Omental fat pad (tissue), 3 donors: ENCODE measurements at regions not wholly inside any gene's neighbourhood (a gene's known extent, or its start where the extent isn't known, plus 50 kb on each side); places are given as distances from the start of the nearest gene placed in this dataset.
"Not testable (repeated sequence)": the region's sequence is repeated elsewhere in the genome, so short reads cannot be mapped to it uniquely, and the experiment has no call there.

ENCODE experiments used
- ATAC-seq: fragments of 150-250 bp; one replicate; pipeline ENCODE4 v1.9.1; 2016; ENCODE audit warnings: mild to moderate bottlenecking, moderate library complexity; ENCODE audit not compliant: low FRiP score
- DNase-seq: peaks from one replicate; pipeline ENCODE4 v3.0.0-alpha.2; 2019; ENCODE audit warnings: low spot score
- TF ChIP-seq, protein P1 (sequence below), 3 donors: fragments of 450-650 bp; IDR thresholded peaks; one replicate each; pipeline ENCODE4 v1.5.1; 2016 to 2017; ENCODE audit warnings: antibody characterized with exemption in 3 of 3, mild to moderate bottlenecking in 3 of 3, moderate library complexity in 2 of 3

DNA sequence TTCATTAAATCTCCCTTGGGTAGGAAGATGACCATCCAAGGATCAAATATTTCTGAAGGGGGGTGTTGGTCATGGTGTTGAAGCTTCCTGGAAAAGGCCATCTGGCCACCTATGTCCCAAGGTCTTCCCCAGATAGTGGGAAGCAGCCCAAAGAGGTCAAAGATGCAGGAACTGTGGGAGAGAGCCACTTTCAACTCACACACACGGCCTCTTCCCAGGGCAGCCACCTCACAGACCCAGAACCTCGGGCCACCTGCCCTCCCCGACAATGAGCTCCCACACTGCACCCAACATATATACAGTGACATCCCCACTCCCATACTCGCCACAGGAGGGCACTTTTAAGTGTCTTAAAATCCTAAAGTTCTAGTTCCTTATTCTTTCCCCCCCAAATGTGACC is 164.5 kb upstream of the ETV3 start:
- ATAC-seq (no peak), DNase-seq (no peak)
- TF ChIP-seq, protein P1, sequence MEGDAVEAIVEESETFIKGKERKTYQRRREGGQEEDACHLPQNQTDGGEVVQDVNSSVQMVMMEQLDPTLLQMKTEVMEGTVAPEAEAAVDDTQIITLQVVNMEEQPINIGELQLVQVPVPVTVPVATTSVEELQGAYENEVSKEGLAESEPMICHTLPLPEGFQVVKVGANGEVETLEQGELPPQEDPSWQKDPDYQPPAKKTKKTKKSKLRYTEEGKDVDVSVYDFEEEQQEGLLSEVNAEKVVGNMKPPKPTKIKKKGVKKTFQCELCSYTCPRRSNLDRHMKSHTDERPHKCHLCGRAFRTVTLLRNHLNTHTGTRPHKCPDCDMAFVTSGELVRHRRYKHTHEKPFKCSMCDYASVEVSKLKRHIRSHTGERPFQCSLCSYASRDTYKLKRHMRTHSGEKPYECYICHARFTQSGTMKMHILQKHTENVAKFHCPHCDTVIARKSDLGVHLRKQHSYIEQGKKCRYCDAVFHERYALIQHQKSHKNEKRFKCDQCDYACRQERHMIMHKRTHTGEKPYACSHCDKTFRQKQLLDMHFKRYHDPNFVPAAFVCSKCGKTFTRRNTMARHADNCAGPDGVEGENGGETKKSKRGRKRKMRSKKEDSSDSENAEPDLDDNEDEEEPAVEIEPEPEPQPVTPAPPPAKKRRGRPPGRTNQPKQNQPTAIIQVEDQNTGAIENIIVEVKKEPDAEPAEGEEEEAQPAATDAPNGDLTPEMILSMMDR (IDR thresholded peaks at IDR 0.05) = no peak

- DNase-seq = no peak
- no peak for ATAC-seq
- TF ChIP-seq, protein P1 (IDR thresholded peaks at IDR 0.05) = no peak
Observed at GRCh38 chr1:157302199-157302497, 164.0 kb upstream of the ETV3 start.

DNA sequence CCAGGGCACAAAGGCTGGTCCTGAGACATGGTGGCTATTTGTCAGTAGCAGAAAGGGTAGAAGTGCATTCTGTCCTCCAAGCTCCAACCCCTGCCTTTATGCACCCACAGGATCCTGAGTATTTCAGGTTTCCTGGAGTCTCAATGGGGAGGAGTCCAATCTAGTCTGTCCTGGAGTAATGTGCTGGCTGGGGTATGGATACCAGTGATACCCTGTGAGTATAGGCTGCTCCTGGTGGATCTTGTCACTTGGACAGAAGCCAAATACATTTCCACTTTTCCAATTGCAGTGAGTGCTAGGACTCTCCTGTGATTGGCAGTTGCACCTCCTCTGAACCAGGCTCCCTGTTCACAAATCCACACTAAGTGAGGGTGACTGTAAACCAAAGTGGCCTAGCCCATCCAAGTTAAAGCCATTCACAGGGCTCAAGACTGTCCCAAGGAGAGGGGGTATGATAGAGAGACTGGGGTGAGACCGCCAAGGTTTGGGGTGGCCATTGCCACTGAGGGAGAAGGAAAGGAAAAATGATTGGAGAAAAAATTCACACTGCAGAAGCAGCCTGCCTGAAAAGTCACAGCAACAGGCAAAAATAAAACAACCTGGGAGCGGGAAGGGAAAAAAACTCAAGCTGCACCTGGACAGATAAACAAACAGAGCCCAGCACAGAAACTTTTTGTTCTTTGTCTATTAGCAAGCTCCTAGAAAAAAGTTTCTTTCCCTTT is 163.4 kb upstream of the ETV3 start:
- no peak for DNase-seq
- TF ChIP-seq, protein P1 (IDR thresholded peaks at IDR 0.05) = no peak
- no peak for ATAC-seq

- DNase-seq, ATAC-seq: not testable (repeated sequence)
Observed at GRCh38 chr1:157294387-157295145, 156.4 kb upstream of the ETV3 start.

GRCh38 chr1:157292809-157293564 is 154.8 kb upstream of the ETV3 start:
- peak; percentile 28 for ATAC-seq
- no peak for DNase-seq

DNA sequence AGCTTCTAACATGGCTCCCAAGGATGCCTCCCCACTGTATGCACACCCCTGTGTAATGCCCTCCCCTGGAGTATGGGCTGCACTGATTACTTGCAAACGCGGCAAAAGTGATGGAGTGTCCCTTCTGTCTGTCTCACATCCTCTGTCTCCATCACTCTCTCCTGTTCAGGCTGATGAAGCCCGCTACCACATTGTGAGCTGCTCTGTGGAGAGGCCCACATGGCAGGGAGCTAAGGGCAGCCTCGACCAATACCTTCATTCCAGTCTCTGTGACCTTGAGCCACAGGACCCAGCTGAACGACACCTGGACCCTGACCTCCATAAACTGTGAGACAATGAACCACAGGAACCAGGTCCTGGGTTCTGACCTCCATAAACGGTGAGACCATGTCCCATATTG is 154.1 kb upstream of the ETV3 start:
- ATAC-seq (no peak), DNase-seq (no peak)
- TF ChIP-seq, protein P1 (IDR thresholded peaks at IDR 0.05) = no peak

More at GRCh38 chr1:157292809-157293564, 154.8 kb upstream of the ETV3 start:
- TF ChIP-seq, protein P1 (IDR thresholded peaks at IDR 0.05) = no peak

- TF ChIP-seq, protein P1 (IDR thresholded peaks at IDR 0.05) = no peak
- no peak for DNase-seq
- no peak for ATAC-seq
Observed at GRCh38 chr1:157291083-157291482, 152.9 kb upstream of the ETV3 start.
